ENCODE measurements at regions not wholly inside any gene's neighbourhood (a gene's known extent, or its start where the extent isn't known, plus 50 kb on each side); places are given as distances from the start of the nearest gene placed in this dataset.
"Not testable (repeated sequence)": the region's sequence is repeated elsewhere in the genome, so short reads cannot be mapped to it uniquely, and the experiment has no call there.

DNA sequence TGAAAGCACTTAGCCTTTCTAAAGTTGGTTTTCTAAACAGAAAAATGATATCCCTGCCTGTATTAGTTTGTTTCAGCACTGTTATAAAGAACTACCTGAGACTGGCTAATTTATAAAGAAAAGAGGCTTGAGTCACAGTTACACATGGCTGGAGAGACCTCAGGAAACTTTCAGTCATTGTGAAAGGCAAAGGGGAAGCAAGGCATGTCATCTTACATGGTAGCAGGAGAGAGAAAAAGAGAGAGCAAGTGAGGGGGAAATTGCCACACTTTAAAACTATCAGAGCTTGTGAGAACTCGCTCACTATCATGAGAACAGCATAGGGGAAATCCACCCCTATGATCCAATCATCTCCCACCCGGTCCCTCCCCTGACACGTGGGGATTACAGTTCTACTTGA lies 64.9 kb downstream of the FAM170A start:
- Histone ChIP-seq H3K9me3 (replicated peaks) (peaks cover 13% of the 10 kb centered on the region), H3K4me3 (no peak overlapping the region), H3K27me3 (replicated peaks) (no peaks in the 10 kb centered on the region), H3K27ac (no peak overlapping the region), H3K4me1 (replicated peaks) (no peaks in the 10 kb centered on the region), H3K36me3 (no peaks in the 10 kb centered on the region)
- DNase-seq (ENCODE audit: low read depth in 1 of 2, low spot score in 2 of 2) = no peak

DNA sequence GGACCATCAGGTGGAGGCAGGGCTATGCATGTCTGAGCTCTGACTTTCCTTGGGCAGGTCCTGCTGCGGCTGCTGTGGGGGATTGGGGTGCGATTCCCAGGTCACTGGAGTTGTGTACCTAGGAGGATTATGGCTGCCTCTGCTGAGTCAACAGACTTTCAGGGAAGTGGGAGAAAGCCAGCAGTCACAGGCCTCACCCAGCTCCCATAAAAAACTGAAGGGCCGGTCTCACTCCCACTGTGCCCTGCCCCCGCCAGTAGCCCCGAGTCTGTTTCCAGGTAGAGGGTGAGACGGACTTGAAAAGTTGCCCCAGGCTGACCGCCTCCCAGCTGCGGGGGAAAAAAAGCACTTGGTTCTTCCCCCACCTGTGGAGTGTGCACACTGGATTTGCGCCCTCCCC lies 76.7 kb downstream of the FAM170A start:
- no peaks in the 10 kb centered on the region for H3K4me1 ChIP-seq (replicated peaks)
- H3K36me3 ChIP-seq = no peaks in the 10 kb centered on the region
- H3K27ac ChIP-seq = no peak overlapping the region
- no peak overlapping the region for H3K4me3 ChIP-seq
- no peaks in the 10 kb centered on the region for H3K27me3 ChIP-seq (replicated peaks)
- no peak for DNase-seq (ENCODE audit: low read depth in 1 of 2, low spot score in 2 of 2)
- H3K9me3 ChIP-seq (replicated peaks) = no peaks in the 10 kb centered on the region

DNA sequence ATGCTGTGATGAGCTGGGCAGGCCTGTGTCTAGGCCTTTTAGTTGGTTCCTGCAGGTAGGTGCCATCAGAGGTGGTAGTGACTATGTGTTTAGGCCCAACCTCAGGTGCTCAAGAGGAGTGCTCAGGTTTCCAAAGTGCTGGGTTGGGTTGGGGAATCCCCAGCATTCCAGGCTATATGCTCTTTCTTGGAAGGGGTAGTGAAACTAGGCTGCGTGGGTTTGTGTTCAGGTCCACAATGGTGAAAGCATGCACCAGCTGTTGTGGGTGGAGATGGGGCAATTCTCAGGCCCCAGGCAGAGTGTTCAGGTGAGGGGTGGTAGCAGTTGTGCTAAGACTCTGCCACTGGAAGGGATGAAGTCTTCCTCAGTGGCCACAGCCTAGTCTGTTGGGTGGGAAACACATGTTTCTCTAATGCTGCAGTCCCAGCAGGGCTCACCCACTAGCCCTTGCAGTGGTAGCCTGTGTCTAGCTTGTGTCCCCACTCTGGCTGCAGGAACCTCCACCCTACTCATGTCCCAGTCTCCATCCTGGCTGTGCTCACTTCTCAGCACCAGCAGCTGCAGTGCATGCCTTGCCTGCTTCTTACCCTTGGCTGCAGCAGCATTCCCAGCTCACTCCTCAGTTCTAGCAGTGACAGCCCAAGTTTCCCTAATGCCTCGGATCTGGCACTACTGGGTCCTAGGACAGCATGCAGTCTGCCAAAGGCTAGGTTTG lies 78.9 kb downstream of the FAM170A start:
- no peaks in the 10 kb centered on the region for H3K4me1 ChIP-seq (replicated peaks)
- no peak overlapping the region for H3K27ac ChIP-seq
- H3K27me3 ChIP-seq (replicated peaks) = no peaks in the 10 kb centered on the region
- H3K4me3 ChIP-seq = no peak overlapping the region
- H3K36me3 ChIP-seq = no peaks in the 10 kb centered on the region
- H3K9me3 ChIP-seq (replicated peaks) = no peaks in the 10 kb centered on the region
- DNase-seq (ENCODE audit: low read depth in 1 of 2, low spot score in 2 of 2) = no peak

DNA sequence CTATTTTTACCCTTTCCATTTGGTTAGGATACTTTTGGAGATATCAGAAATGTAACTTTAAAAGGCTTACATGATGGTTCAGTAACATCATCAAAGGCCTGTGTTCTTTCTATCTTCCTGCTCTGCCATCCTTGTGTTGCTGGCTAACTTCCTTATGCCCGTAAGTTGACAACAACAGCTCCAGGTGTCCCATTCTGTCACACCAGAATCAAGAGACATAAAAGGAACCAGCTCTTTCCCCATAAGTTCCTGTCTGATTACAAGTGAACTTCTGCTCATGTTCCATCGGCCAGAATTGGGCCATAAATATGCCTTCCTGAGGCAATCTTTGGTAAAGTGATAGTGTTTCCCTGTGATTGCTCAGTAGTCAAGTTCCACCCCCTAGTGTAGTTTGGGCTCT lies 92.4 kb downstream of the FAM170A start:
- no peak for DNase-seq (ENCODE audit: low read depth in 1 of 2, low spot score in 2 of 2)

DNA sequence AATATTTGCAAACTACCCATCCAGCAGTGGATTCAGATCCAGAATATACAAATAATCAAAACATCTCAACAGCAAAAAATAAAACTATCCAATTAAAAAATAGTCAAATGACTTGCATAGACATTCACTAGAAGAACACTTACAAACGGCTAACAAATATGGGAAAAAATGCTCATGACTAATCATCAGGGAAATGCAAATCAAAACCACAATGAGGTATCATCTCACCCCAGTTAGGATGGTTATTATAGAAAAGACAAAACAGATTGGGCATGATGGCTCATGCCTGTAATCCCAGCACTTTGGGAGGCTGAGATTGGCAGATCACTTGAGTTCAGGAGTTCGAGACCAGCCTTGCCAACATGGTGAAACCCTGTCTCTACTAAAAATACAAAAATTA lies 95.9 kb downstream of the FAM170A start:
- H3K36me3 ChIP-seq; H3K9me3 ChIP-seq (replicated peaks); H3K27me3 ChIP-seq (replicated peaks); H3K4me3 ChIP-seq; H3K27ac ChIP-seq; H3K4me1 ChIP-seq (replicated peaks); DNase-seq (ENCODE audit: low read depth in 1 of 2, low spot score in 2 of 2): not testable (repeated sequence)

More for the DNA sequence above, 92.4 kb downstream of the FAM170A start:
- 0 out of 2 replicates have a peak, but pooled peaks cover 2% of the 10 kb centered on the region for H3K9me3 ChIP-seq (replicated peaks)
- H3K27ac ChIP-seq = no peak overlapping the region
- no peaks in the 10 kb centered on the region for H3K27me3 ChIP-seq (replicated peaks)
- H3K4me1 ChIP-seq (replicated peaks) = no peaks in the 10 kb centered on the region
- no peaks in the 10 kb centered on the region for H3K36me3 ChIP-seq
- no peak overlapping the region for H3K4me3 ChIP-seq

DNA sequence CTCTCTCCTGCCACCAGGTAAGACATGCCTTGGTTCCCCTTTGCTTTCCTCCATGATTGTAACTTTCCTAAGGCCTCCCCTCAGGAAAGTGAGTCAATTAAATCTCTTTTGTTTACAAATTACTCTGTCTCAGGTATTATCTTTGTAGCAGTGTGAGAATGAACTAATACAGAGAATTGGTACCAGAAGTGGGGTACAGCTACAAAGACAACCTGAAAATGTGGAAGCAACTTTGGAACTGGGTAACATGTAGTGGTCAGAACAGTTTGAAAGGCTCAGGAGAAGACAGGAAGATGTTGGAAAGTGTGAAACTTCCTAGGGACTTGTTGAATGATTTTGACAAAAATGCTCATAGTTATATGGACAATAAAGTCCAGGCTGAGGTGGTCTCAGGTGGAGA lies 97.2 kb downstream of the FAM170A start:
- no peak for DNase-seq (ENCODE audit: low read depth in 1 of 2, low spot score in 2 of 2)
- H3K36me3 ChIP-seq = no peaks in the 10 kb centered on the region
- no peak overlapping the region for H3K27ac ChIP-seq
- H3K4me3 ChIP-seq = no peak overlapping the region
- H3K9me3 ChIP-seq (replicated peaks) = 0 out of 2 replicates have a peak, but pooled peaks cover 2% of the 10 kb centered on the region
- no peaks in the 10 kb centered on the region for H3K4me1 ChIP-seq (replicated peaks)
- no peaks in the 10 kb centered on the region for H3K27me3 ChIP-seq (replicated peaks)

DNA sequence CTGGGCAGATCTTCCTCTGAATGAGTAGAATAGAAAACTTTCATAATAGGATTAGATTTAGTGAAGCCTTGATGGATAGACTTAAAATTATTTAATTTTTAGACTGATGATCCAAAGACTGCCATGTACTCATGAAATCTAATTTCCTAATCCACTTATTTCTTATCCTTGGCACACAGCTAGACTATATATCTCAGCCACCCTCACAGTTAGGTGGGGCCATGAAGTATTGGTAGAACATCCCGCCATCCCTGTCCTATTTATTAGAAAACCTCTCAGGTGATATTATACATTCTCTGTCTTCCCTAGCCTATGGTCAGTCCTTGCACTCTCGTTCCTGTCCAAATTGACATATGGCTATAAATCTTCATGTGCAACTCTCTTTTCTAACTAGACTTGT lies 110.9 kb downstream of the FAM170A start:
- no peaks in the 10 kb centered on the region for H3K27me3 ChIP-seq (replicated peaks)
- no peaks in the 10 kb centered on the region for H3K4me1 ChIP-seq (replicated peaks)
- no peaks in the 10 kb centered on the region for H3K36me3 ChIP-seq
- H3K27ac ChIP-seq = no peak overlapping the region
- no peak overlapping the region for H3K4me3 ChIP-seq
- no peaks in the 10 kb centered on the region for H3K9me3 ChIP-seq (replicated peaks)
- DNase-seq (ENCODE audit: low read depth in 1 of 2, low spot score in 2 of 2) = no peak

DNA sequence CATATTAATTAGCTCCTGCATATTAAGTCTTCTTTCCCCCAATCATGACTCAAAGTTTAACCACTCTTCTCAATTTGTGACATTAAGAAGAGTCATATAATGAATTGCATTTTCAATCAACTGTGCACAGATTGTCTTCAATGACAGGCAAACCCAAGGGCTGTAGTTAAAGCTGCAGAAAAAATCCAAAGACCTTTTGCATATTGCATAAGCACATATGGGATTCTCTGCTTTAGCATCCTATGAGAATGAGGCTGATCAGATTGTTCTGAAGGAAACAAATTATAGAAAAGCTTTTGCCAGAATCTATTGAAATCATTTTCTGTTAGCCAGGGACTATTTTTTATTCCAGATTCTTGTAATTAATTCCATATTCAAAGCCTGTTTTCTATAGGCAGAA lies 112.3 kb downstream of the FAM170A start:
- H3K4me3 ChIP-seq = no peak overlapping the region
- H3K9me3 ChIP-seq (replicated peaks) = no peaks in the 10 kb centered on the region
- no peaks in the 10 kb centered on the region for H3K4me1 ChIP-seq (replicated peaks)
- H3K27ac ChIP-seq = no peak overlapping the region
- no peaks in the 10 kb centered on the region for H3K36me3 ChIP-seq
- H3K27me3 ChIP-seq (replicated peaks) = no peaks in the 10 kb centered on the region
- no peak for DNase-seq (ENCODE audit: low read depth in 1 of 2, low spot score in 2 of 2)

DNA sequence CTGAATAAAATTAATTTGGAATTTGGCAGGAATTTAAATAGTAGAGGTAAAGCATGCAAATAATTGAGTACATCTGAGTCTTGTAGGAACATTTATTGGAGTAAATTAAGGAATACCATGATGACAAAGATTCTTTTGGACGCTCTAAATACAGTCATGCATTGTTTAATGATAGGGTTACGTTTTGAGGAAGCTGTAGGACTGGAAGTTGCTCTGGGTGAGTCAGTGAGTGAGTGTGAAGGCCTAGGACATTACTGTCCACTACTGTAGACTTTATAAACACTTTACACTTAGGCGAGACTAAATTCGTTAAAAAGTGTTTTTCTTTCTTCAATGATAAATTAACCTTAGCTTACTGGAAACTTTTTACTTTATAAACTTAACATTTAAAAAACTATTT lies 113.0 kb downstream of the FAM170A start:
- Histone ChIP-seq H3K9me3 (replicated peaks) (no peaks in the 10 kb centered on the region), H3K27ac (no peak overlapping the region), H3K4me1 (replicated peaks) (no peaks in the 10 kb centered on the region), H3K36me3 (no peaks in the 10 kb centered on the region), H3K27me3 (replicated peaks) (no peaks in the 10 kb centered on the region), H3K4me3 (no peak overlapping the region)
- no peak for DNase-seq (ENCODE audit: low read depth in 1 of 2, low spot score in 2 of 2)

DNA sequence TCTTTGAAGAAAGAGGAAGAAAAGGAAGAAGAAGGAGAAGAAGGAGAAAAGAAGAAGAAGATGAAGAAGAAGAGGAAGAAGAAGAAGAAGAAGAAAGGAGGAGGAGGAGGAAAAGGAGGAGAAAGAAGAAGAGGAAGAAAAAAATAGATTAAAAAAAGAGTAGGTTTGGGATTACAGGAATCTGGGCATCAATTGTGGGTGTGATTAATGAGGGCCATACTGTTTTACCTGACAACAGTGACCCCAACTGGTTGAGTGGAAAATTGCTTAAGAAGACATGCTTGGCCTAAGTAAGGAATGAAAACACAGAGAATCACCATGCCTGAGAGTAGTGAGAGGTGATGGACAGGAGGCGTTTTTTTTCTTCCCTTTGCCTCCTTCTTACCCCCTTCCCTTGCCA lies 114.6 kb downstream of the FAM170A start:
- H3K36me3 ChIP-seq = no peaks in the 10 kb centered on the region
- no peaks in the 10 kb centered on the region for H3K27me3 ChIP-seq (replicated peaks)
- H3K4me1 ChIP-seq (replicated peaks) = no peaks in the 10 kb centered on the region
- H3K4me3 ChIP-seq = no peak overlapping the region
- DNase-seq (ENCODE audit: low read depth in 1 of 2, low spot score in 2 of 2) = no peak
- no peaks in the 10 kb centered on the region for H3K9me3 ChIP-seq (replicated peaks)
- no peak overlapping the region for H3K27ac ChIP-seq

DNA sequence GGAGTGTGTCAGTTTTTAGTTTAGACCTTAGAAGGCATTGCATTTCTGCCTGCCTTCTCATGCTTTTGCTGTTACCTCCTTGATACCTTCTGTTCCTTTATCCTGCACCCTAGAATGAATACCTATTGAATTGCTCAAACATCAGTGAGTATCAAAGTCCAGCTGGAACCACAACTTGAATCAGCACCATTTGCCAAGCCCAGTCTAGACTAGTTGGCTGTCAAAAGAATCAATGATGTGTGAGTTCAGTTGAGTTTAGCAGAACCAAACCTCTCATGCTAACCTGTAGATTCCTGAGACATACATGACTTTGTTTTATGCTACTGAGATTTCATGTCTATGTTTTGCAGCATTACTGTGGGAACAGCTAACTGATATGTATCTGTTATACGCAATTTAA lies 116.6 kb downstream of the FAM170A start:
- H3K9me3 ChIP-seq (replicated peaks) = no peaks in the 10 kb centered on the region
- no peaks in the 10 kb centered on the region for H3K36me3 ChIP-seq
- H3K27ac ChIP-seq = no peak overlapping the region
- no peak for DNase-seq (ENCODE audit: low read depth in 1 of 2, low spot score in 2 of 2)
- no peaks in the 10 kb centered on the region for H3K27me3 ChIP-seq (replicated peaks)
- no peaks in the 10 kb centered on the region for H3K4me1 ChIP-seq (replicated peaks)
- no peak overlapping the region for H3K4me3 ChIP-seq

DNA sequence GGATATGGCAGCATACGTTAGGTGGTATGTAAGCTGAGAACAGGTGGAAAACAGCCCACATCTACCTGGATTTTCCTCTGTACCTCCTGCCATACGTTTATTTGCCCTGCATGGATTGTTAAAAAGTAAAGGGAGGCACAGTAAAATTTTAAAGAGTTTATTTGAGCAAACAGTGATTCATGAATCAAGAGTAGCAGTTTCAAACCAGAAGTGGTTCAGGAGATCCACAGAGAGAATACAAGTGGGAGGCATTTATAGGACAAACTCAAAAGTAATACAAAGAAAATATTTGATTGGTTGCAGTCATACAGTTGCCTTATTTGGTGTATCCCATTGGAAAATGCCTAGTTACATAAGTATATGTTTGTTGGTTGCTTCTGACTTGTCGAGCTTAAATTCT lies 117.6 kb downstream of the FAM170A start:
- H3K9me3 ChIP-seq (replicated peaks) = no peaks in the 10 kb centered on the region
- no peak for DNase-seq (ENCODE audit: low read depth in 1 of 2, low spot score in 2 of 2)
- no peaks in the 10 kb centered on the region for H3K36me3 ChIP-seq
- no peaks in the 10 kb centered on the region for H3K4me1 ChIP-seq (replicated peaks)
- no peaks in the 10 kb centered on the region for H3K27me3 ChIP-seq (replicated peaks)
- no peak overlapping the region for H3K27ac ChIP-seq
- no peak overlapping the region for H3K4me3 ChIP-seq

DNA sequence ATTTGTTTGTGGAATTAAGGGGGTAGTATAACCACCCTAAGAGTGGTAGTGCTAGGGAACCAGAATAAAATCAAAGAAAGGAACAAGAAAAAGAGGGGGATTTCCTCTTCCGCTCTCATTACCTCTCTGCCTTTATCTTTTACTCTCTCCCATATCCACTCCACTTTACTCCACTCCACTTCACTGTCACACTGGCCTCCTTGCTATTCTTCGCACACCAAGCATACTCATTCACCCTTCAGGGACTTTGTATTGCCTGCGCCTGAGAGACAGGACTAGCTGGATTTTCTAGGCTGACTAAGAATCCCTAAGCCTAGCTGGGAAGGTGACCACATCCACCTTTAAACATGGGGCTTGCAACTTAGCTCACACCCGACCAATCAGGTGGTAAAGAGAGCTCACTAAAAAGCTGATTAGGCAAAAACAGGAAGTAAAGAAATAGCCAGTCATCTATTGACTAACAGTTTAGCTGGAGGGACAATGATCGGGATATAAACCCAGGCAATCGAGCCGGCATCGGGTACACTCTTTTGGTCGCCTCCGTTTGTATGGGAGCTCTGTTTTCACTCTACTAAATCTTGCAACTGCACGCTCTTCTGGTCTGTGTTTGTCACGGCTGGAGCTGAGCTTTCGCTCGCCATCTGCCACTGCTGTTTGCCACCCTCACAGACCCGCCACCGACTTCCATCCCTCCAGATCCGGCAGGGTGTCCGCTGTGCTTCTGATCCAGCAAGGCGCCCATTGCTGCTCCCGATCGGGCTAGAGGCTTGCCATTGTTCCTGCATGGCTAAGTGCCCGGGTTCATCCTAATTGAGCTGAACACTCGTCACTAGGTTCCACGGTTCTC lies 121.8 kb downstream of the FAM170A start:
- H3K9me3 ChIP-seq (replicated peaks) = no peaks in the 10 kb centered on the region
- H3K36me3 ChIP-seq = no peaks in the 10 kb centered on the region
- no peaks in the 10 kb centered on the region for H3K27me3 ChIP-seq (replicated peaks)
- no peak for DNase-seq (ENCODE audit: low read depth in 1 of 2, low spot score in 2 of 2)
- H3K27ac ChIP-seq = no peak overlapping the region
- no peak overlapping the region for H3K4me3 ChIP-seq
- no peaks in the 10 kb centered on the region for H3K4me1 ChIP-seq (replicated peaks)

DNA sequence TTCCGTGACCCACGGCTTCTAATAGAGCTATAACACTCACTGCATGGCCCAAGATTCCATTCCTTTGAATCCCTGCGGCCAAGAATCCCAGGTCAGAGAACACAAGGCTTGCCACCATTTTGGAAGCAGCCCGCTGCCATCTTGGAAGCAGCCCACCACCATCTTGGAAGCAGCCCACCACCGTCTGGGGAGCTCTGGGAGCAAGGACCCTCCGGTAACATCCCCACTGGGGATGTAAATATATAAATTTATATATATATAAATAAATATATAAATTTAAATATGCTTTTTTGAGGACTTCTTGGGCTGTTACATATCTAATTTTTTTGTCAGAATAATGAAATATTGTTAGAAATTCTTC lies 122.4 kb downstream of the FAM170A start:
- H3K4me1 ChIP-seq (replicated peaks) = no peaks in the 10 kb centered on the region
- H3K36me3 ChIP-seq = no peaks in the 10 kb centered on the region
- no peaks in the 10 kb centered on the region for H3K27me3 ChIP-seq (replicated peaks)
- H3K4me3 ChIP-seq = no peak overlapping the region
- H3K27ac ChIP-seq = no peak overlapping the region
- no peak for DNase-seq (ENCODE audit: low read depth in 1 of 2, low spot score in 2 of 2)
- H3K9me3 ChIP-seq (replicated peaks) = no peaks in the 10 kb centered on the region
